GM23248 (cell line): ENCODE measurements at regions not wholly inside any gene's neighbourhood (a gene's known extent, or its start where the extent isn't known, plus 50 kb on each side); places are given as distances from the start of the nearest gene placed in this dataset.

Experiments used
- DNase-seq: peaks from one replicate; pipeline ENCODE4 v3.0.0-alpha.2; 2015
- H2AFZ ChIP-seq: fragments of 200-600 bp; sonication (generic); 2 replicates; pipeline ENCODE4 v1.6.1; 2016; ENCODE audit warnings: antibody characterized with exemption
- H3F3A ChIP-seq: fragments of 200-600 bp; sonication (generic); 2 replicates; pipeline ENCODE4 v1.6.1; 2016; ENCODE audit warnings: mild to moderate bottlenecking, antibody characterized with exemption, mixed run types; ENCODE audit not compliant: insufficient read depth
- H3K27ac ChIP-seq: fragments of 200-600 bp; sonication (generic); 2 replicates; pipeline ENCODE4 v1.5.1; 2016; ENCODE audit warnings: mild to moderate bottlenecking
- H3K27me3 ChIP-seq: fragments of 200-600 bp; sonication (generic); replicated peaks from 2 replicates; pipeline ENCODE4 v1.6.1; 2016; ENCODE audit warnings: mild to moderate bottlenecking; ENCODE audit not compliant: insufficient read depth
- H3K36me3 ChIP-seq: fragments of 200-600 bp; sonication (generic); 2 replicates; pipeline ENCODE4 v1.6.1; 2016; ENCODE audit warnings: low read depth, mild to moderate bottlenecking
- H3K4me1 ChIP-seq: fragments of 200-600 bp; sonication (generic); 2 replicates; pipeline ENCODE4 v1.6.1; 2016; ENCODE audit warnings: mild to moderate bottlenecking; ENCODE audit not compliant: insufficient read depth
- H3K4me2 ChIP-seq: fragments of 200-600 bp; sonication (generic); one replicate; pipeline ENCODE4 v1.6.1; 2016; ENCODE audit warnings: mild to moderate bottlenecking; ENCODE audit not compliant: unreplicated experiment
- H3K4me3 ChIP-seq: fragments of 200-600 bp; sonication (generic); 2 replicates; pipeline ENCODE4 v1.5.1; 2016; ENCODE audit warnings: mild to moderate bottlenecking
- H3K79me2 ChIP-seq: fragments of 200-600 bp; sonication (generic); 2 replicates; pipeline ENCODE4 v1.6.1; 2016; ENCODE audit warnings: mild to moderate bottlenecking; ENCODE audit not compliant: insufficient read depth
- H3K9ac ChIP-seq: fragments of 200-600 bp; sonication (generic); 2 replicates; pipeline ENCODE4 v1.6.1; 2016; ENCODE audit warnings: mild to moderate bottlenecking
- H3K9me2 ChIP-seq: fragments of 200-600 bp; sonication (generic); 2 replicates; pipeline ENCODE4 v1.6.1; 2016; ENCODE audit warnings: mixed run types, mild to moderate bottlenecking, moderate library complexity; ENCODE audit not compliant: insufficient read depth
- H3K9me3 ChIP-seq: fragments of 200-600 bp; sonication (generic); one replicate; pipeline ENCODE4 v1.6.1; 2017; ENCODE audit warnings: low read depth
- H4K20me1 ChIP-seq: fragments of 200-600 bp; sonication (generic); 2 replicates; pipeline ENCODE4 v1.6.0; 2016; ENCODE audit not compliant: insufficient read depth
- EZH2 ChIP-seq: fragments of 200-600 bp; sonication (generic); IDR thresholded peaks from 2 replicates; pipeline ENCODE4 v1.6.1; 2018; ENCODE audit warnings: antibody characterized with exemption, mild to moderate bottlenecking; ENCODE audit not compliant: insufficient read depth, poor library complexity, severe bottlenecking
- EZH2phosphoT487 ChIP-seq: fragments of 200-600 bp; sonication (generic); IDR thresholded peaks from 2 replicates; pipeline ENCODE4 v1.6.1; 2018; ENCODE audit warnings: antibody characterized with exemption, moderate library complexity, mild to moderate bottlenecking, low read depth; ENCODE audit not compliant: insufficient read depth
- WGBS, 2 experiments: methylation state at CpG; one replicate each; pipeline ENCODE4 v1.1.6; 2015 to 2017; ENCODE audit warnings: low lambda C conversion rate in 2 of 2, low coverage in 1 of 2; ENCODE audit errors: missing lambda C conversion rate in 2 of 2; 5-methylcytosine and 5-hydroxymethylcytosine counted together
- in situ Hi-C: fragments of 300-500 bp; cut with MboI; formaldehyde crosslinking; loops from 2 replicates; pipeline ENCODE4 v1.15.0; 2020

DNA sequence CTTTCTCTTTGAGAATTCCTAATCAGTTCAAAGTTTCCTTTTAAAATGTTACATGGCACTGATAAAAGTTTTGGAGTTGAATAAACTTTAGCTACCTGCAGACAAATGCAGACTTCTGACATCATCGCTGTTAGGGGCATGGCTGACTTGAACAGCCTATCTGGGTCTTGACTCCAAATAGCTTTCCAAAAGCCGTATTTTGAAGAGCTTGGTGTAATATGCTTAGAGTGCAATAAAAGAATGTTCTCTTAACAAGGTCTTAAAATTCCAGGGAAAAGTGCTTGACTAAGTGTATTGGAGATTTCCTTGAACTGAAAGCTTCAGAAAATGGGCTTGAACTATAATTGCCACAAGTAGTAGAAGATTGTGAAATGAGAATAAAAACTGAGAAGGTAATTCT, 342.9 kb upstream of the DCC start:
- Histone ChIP-seq H3K9me2 (no peaks in the 10 kb centered on the region), H4K20me1 (no peaks in the 10 kb centered on the region), H3K79me2 (no peaks in the 10 kb centered on the region), H3K4me3 (no peak overlapping the region), H3F3A (no peaks in the 10 kb centered on the region), H3K4me2 (no peak overlapping the region), H3K27me3 (no peaks in the 10 kb centered on the region), H3K36me3 (no peaks in the 10 kb centered on the region), H3K9me3 (no peaks in the 10 kb centered on the region), H2AFZ (no peak overlapping the region), H3K27ac (no peak overlapping the region), H3K9ac (no peak overlapping the region), H3K4me1 (no peaks in the 10 kb centered on the region)
- 21 to 36% methylated on average over 2 of the region's 2 CpGs for WGBS, 2 experiments
- no peak for DNase-seq
- in situ Hi-C loops, result no loop called here
- TF ChIP-seq EZH2phosphoT487, result no peak
- TF ChIP-seq EZH2, result no peak

DNA sequence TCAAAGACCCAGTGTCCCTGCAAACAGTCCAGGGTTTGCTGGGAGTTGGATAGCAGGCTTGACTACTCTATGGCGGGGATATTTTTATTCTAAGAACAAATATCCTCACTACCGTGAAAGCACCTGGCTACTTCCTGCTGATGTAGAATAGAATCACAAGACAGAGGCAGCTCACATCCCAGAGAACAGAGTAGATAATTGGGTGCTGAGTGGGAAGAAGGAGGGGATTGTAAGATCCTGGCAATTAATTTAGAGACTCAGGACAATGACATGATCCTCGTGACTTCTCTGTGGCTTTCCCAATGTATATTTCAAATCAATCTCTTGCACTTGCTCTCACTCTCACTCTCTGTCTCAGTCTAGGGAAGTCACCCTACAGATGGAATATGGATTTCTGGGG, 341.9 kb upstream of the DCC start:
- no peaks in the 10 kb centered on the region for H4K20me1 ChIP-seq
- H3K9ac ChIP-seq, result no peak overlapping the region
- H3K9me2 ChIP-seq, result no peaks in the 10 kb centered on the region
- no peak overlapping the region for H3K4me3 ChIP-seq
- H2AFZ ChIP-seq, result no peak overlapping the region
- no peak for DNase-seq
- H3K79me2 ChIP-seq, result no peaks in the 10 kb centered on the region
- TF ChIP-seq EZH2 (no peak), EZH2phosphoT487 (no peak)
- H3K36me3 ChIP-seq, result no peaks in the 10 kb centered on the region
- WGBS, 2 experiments, result 20 to 31% methylated on average over 3 of the region's 3 CpGs
- H3K4me1 ChIP-seq, result no peaks in the 10 kb centered on the region
- in situ Hi-C loops, result no loop called here
- H3K27ac ChIP-seq, result no peak overlapping the region
- H3F3A ChIP-seq, result no peaks in the 10 kb centered on the region
- no peaks in the 10 kb centered on the region for H3K27me3 ChIP-seq
- no peaks in the 10 kb centered on the region for H3K9me3 ChIP-seq
- no peak overlapping the region for H3K4me2 ChIP-seq

DNA sequence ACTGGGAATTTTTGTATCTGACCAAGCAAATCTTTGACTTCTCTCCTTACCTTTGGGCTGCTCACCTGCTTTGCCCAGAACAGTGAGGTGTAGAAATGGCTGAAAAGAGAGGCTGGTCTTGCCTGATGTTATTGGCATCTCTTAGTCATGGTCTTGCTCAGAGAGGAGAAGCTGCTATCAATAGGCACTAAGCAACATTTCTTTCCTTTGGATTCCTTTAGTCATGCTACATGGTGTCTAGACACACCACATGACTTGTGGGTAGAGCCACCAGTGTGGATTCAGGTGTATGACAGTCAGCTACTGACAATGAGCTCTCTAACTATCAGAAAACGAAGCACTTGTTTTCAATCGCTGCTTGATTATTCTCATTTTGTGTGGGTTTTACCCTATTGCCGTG, 341.3 kb upstream of the DCC start:
- H3K9ac ChIP-seq, result no peak overlapping the region
- in situ Hi-C loops, result no loop called here
- no peak for DNase-seq
- no peaks in the 10 kb centered on the region for H3K4me1 ChIP-seq
- no peak overlapping the region for H3K4me3 ChIP-seq
- no peak overlapping the region for H3K4me2 ChIP-seq
- no peaks in the 10 kb centered on the region for H3K79me2 ChIP-seq
- no peak for TF ChIP-seq EZH2phosphoT487
- no peak overlapping the region for H3K27ac ChIP-seq
- no peaks in the 10 kb centered on the region for H3K9me3 ChIP-seq
- no peak overlapping the region for H2AFZ ChIP-seq
- H3K27me3 ChIP-seq, result no peaks in the 10 kb centered on the region
- H3K9me2 ChIP-seq, result no peaks in the 10 kb centered on the region
- H3F3A ChIP-seq, result no peaks in the 10 kb centered on the region
- H4K20me1 ChIP-seq, result no peaks in the 10 kb centered on the region
- no peaks in the 10 kb centered on the region for H3K36me3 ChIP-seq
- 17 to 28% methylated on average over 3 of the region's 3 CpGs for WGBS, 2 experiments

DNA sequence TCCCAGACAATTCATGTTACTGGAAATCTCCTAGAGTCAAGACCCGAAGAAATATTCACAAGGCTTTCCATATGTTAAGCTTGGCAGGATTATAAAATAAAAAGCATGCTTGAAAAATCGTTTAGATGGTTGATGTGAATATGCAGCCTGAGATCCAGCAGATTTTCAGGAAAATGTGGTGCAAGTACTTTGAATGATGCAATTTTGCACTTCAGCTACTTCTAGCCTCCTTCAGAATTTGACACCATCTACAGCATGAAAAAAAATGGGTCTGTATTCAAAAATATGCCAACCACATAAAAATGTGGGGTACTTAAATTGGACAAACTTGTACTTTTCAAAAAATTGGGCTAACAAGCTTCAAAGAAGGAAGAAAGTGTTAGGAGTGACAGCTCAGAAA, 340.6 kb upstream of the DCC start:
- Histone ChIP-seq H3K27me3 (no peaks in the 10 kb centered on the region), H3F3A (no peaks in the 10 kb centered on the region), H3K9me2 (no peaks in the 10 kb centered on the region), H3K27ac (no peak overlapping the region), H3K36me3 (no peaks in the 10 kb centered on the region), H4K20me1 (no peaks in the 10 kb centered on the region), H3K4me2 (no peak overlapping the region), H3K9ac (no peak overlapping the region), H3K9me3 (no peaks in the 10 kb centered on the region), H3K4me3 (no peak overlapping the region), H3K79me2 (no peaks in the 10 kb centered on the region), H3K4me1 (no peaks in the 10 kb centered on the region), H2AFZ (no peak overlapping the region)
- no peak for DNase-seq
- in situ Hi-C loops, result no loop called here
- 5 to 7% methylated on average over 2 of the region's 2 CpGs for WGBS, 2 experiments
- TF ChIP-seq EZH2 (no peak), EZH2phosphoT487 (no peak)

DNA sequence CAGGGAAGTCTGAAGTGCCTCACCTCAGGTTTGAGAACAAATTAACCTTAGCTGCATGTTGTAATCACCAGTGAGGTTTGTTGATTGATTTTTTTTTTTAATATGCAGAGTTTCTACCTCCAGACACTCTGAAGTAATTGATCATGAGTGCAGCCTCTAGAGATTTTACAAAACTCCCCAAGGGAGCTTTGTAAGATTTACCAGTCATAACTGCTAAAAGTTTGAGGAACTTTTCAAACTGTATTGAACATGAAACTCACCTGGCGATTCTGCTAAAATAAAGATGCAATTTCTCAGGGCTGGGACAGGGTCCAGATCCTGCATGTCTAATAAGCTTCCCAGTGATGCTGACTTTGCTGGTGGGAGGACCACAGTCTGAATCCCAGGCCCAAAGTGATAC, 339.6 kb upstream of the DCC start:
- H3K36me3 ChIP-seq, result no peaks in the 10 kb centered on the region
- in situ Hi-C loops, result no loop called here
- H3K4me1 ChIP-seq, result no peaks in the 10 kb centered on the region
- no peaks in the 10 kb centered on the region for H3K9me3 ChIP-seq
- H3F3A ChIP-seq, result no peaks in the 10 kb centered on the region
- no peaks in the 10 kb centered on the region for H3K27me3 ChIP-seq
- H3K9ac ChIP-seq, result no peak overlapping the region
- H3K9me2 ChIP-seq, result no peaks in the 10 kb centered on the region
- H2AFZ ChIP-seq, result no peak overlapping the region
- no peak for TF ChIP-seq EZH2phosphoT487
- TF ChIP-seq EZH2, result no peak
- no peak for DNase-seq
- H4K20me1 ChIP-seq, result no peaks in the 10 kb centered on the region
- H3K4me2 ChIP-seq, result no peak overlapping the region
- whole genome bisulfite sequencing, 2 experiments, result 29 to 33% methylated on average over 1 of the region's 1 CpG
- no peak overlapping the region for H3K4me3 ChIP-seq
- H3K27ac ChIP-seq, result no peak overlapping the region
- no peaks in the 10 kb centered on the region for H3K79me2 ChIP-seq
